ENCODE measurements at regions not wholly inside any gene's neighbourhood (a gene's known extent, or its start where the extent isn't known, plus 50 kb on each side); places are given as distances from the start of the nearest gene placed in this dataset.

- no peak for TF ChIP-seq TCF7L2 (IDR thresholded peaks at IDR 0.05; ENCODE audit: low read depth, low read length)
- TF ChIP-seq POLR2AphosphoS5 (IDR thresholded peaks at IDR 0.05; ENCODE audit: low read depth, low read length) = no peak
- TF ChIP-seq REST (IDR thresholded peaks at IDR 0.05; ENCODE audit: insufficient read depth in 1 of 2, low read depth in 2 of 2, low read length in 1 of 2) = no peak
- TF ChIP-seq CTCF (IDR thresholded peaks at IDR 0.05) = no peak
- no peak for TF ChIP-seq SIN3A (IDR thresholded peaks at IDR 0.05; ENCODE audit: borderline replicate concordance, insufficient read depth, low read depth, low read length)
- no peak overlapping the region for H3K27ac ChIP-seq (ENCODE audit: low read length)
- no peaks in the 10 kb centered on the region; the same call in 1 of the 2 replicates for H3K27me3 ChIP-seq (ENCODE audit: control insufficient read depth, insufficient read depth, low read length)
- in situ Hi-C loops (cut with HindIII; ENCODE audit: low pct_unique_long_range_greater_than_20kb, low sequenced_read_pairs) = no loop called here
- H3K4me3 ChIP-seq (ENCODE audit: low read depth in 2 of 2, low read length in 2 of 2) = no peak overlapping the region
- BruUV-seq (replicated peaks) = no TSS peak
- H3K4me1 ChIP-seq (ENCODE audit: control insufficient read depth, insufficient read depth, low read length) = no peaks in the 10 kb centered on the region
- intact Hi-C loops (cut with micrococcal nuclease; ENCODE audit: unreplicated experiment) = no loop called here
- POLR2A ChIA-PET = no interaction called here
- CTCF ChIA-PET = no interaction called here
- DNase-seq (ENCODE audit: low read depth, low spot score) (no peak), ATAC-seq (no peak)
- no peaks in the 10 kb centered on the region for H3K9me3 ChIP-seq (ENCODE audit: control insufficient read depth, insufficient read depth, low read depth, low read length)
- H3K36me3 ChIP-seq (ENCODE audit: control insufficient read depth, insufficient read depth, low read length) = no peaks in the 10 kb centered on the region
These were observed 263.4 kb downstream of the SH3BP4 start for GRCh38 chr2:235215248-235215647.

GRCh38 chr2:235216901-235217300 is 265.1 kb downstream of the SH3BP4 start:
- H3K36me3 ChIP-seq (ENCODE audit: control insufficient read depth, insufficient read depth, low read length) = no peaks in the 10 kb centered on the region
- no peaks in the 10 kb centered on the region for H3K4me1 ChIP-seq (ENCODE audit: control insufficient read depth, insufficient read depth, low read length)
- ChIA-PET CTCF (no interaction called here), POLR2A (no interaction called here)
- no TSS peak for BruUV-seq (replicated peaks)
- H3K4me3 ChIP-seq (ENCODE audit: low read depth in 2 of 2, low read length in 2 of 2) = no peak overlapping the region
- H3K9me3 ChIP-seq (ENCODE audit: control insufficient read depth, insufficient read depth, low read depth, low read length) = no peaks in the 10 kb centered on the region
- in situ Hi-C loops (cut with HindIII; ENCODE audit: low pct_unique_long_range_greater_than_20kb, low sequenced_read_pairs) = no loop called here
- H3K27ac ChIP-seq (ENCODE audit: low read length) = no peak overlapping the region
- no peaks in the 10 kb centered on the region; the same call in 1 of the 2 replicates for H3K27me3 ChIP-seq (ENCODE audit: control insufficient read depth, insufficient read depth, low read length)
- ATAC-seq (no peak), DNase-seq (ENCODE audit: low read depth, low spot score) (no peak)
- no peak for TF ChIP-seq SIN3A (IDR thresholded peaks at IDR 0.05; ENCODE audit: borderline replicate concordance, insufficient read depth, low read depth, low read length)
- TF ChIP-seq CTCF (IDR thresholded peaks at IDR 0.05) = no peak
- no peak for TF ChIP-seq TCF7L2 (IDR thresholded peaks at IDR 0.05; ENCODE audit: low read depth, low read length)
- TF ChIP-seq POLR2AphosphoS5 (IDR thresholded peaks at IDR 0.05; ENCODE audit: low read depth, low read length) = no peak
- no peak for TF ChIP-seq REST (IDR thresholded peaks at IDR 0.05; ENCODE audit: insufficient read depth in 1 of 2, low read depth in 2 of 2, low read length in 1 of 2)
- intact Hi-C loops (cut with micrococcal nuclease; ENCODE audit: unreplicated experiment) = no loop called here
